ENCODE measurements at regions not wholly inside any gene's neighbourhood (a gene's known extent, or its start where the extent isn't known, plus 50 kb on each side); places are given as distances from the start of the nearest gene placed in this dataset.

- Histone ChIP-seq H3K4me2 (no peak overlapping the region), H3K27ac (no peak overlapping the region), H3K4me1 (no peaks in the 10 kb centered on the region), H3K4me3 (no peak overlapping the region), H3K9me3 (no peaks in the 10 kb centered on the region)
- ChIA-PET CTCF (no interaction called here), POLR2A (no interaction called here)
- ATAC-seq = no peak
- 15% methylated on average over 4 of the region's 5 CpGs for WGBS (ENCODE audit: missing lambda C conversion rate)
- no peak for TF ChIP-seq TFCP2L1 (CRISPR knock-in tag; IDR thresholded peaks at IDR 0.05)
- TF ChIP-seq JUN (IDR thresholded peaks at IDR 0.05) = no peak
- no peak for TF ChIP-seq CHD2 (IDR thresholded peaks at IDR 0.05; ENCODE audit: low read length, partially characterized antibody)
- TF ChIP-seq SMC3 (IDR thresholded peaks at IDR 0.05) = no peak
- no peak for TF ChIP-seq MAFK (IDR thresholded peaks at IDR 0.05; ENCODE audit: partially characterized antibody)
- TF ChIP-seq HOXA7 (CRISPR knock-in tag; IDR thresholded peaks at IDR 0.05) = no peak
- no peak for TF ChIP-seq KDM5A (IDR thresholded peaks at IDR 0.05)
- TF ChIP-seq MAX (IDR thresholded peaks at IDR 0.05) = no peak
- no peak for TF ChIP-seq BHLHE40 (IDR thresholded peaks at IDR 0.05; ENCODE audit: low read depth, low read length)
- no peak for TF ChIP-seq RNF2 (IDR thresholded peaks at IDR 0.05; ENCODE audit: borderline replicate concordance, low read depth)
- no peak for TF ChIP-seq RFX5 (IDR thresholded peaks at IDR 0.05)
- TF ChIP-seq EHMT2 (IDR thresholded peaks at IDR 0.05; ENCODE audit: low read depth) = no peak
- TF ChIP-seq HOXB5 (CRISPR knock-in tag; IDR thresholded peaks at IDR 0.05) = no peak
- no peak for TF ChIP-seq SREBF2 (IDR thresholded peaks at IDR 0.05)
- no peak for TF ChIP-seq FOSL2 (IDR thresholded peaks at IDR 0.05)
- no peak for TF ChIP-seq FOSL2 (CRISPR knock-in tag; IDR thresholded peaks at IDR 0.05)
- no peak for TF ChIP-seq HES2 (IDR thresholded peaks at IDR 0.05)
- TF ChIP-seq FOXS1 (CRISPR knock-in tag; IDR thresholded peaks at IDR 0.05) = no peak
- TF ChIP-seq CBX2 (IDR thresholded peaks at IDR 0.05; ENCODE audit: borderline replicate concordance, low read depth) = no peak
- TF ChIP-seq NR3C1 (IDR thresholded peaks at IDR 0.05) = no peak
- no peak for FAIRE-seq
- no peak for DNase-seq (ENCODE audit: low read depth in 1 of 2, low spot score in 1 of 2)
These were observed 99.2 kb upstream of the MEIS2 start for GRCh38 chr15:37199545-37199944.

GRCh38 chr15:37203050-37203449 lies 102.7 kb upstream of the MEIS2 start:
- H3K4me3 ChIP-seq = no peak overlapping the region
- TF ChIP-seq EHF (CRISPR knock-in tag; IDR thresholded peaks at IDR 0.05) (no peak), MAZ (IDR thresholded peaks at IDR 0.05; ENCODE audit: borderline replicate concordance, low read depth, low read length) (no peak), CEBPB (IDR thresholded peaks at IDR 0.05) (no peak), ESRRA (IDR thresholded peaks at IDR 0.05; ENCODE audit: borderline replicate concordance, low read length) (no peak)
- DNase-seq (ENCODE audit: low read depth in 1 of 2, low spot score in 1 of 2) = no peak
- ChIA-PET CTCF (no interaction called here), POLR2A (no interaction called here)
- H3K4me2 ChIP-seq = no peak overlapping the region
- no peaks in the 10 kb centered on the region for H3K9me3 ChIP-seq
- no peak overlapping the region for H3K27ac ChIP-seq
- WGBS (ENCODE audit: missing lambda C conversion rate) = 50% methylated on average over 2 of the region's 2 CpGs
- no peaks in the 10 kb centered on the region for H3K4me1 ChIP-seq
- no peak for ATAC-seq
- no peak for FAIRE-seq

GRCh38 chr15:37204692-37205091 lies 104.3 kb upstream of the MEIS2 start:
- H3K4me3 ChIP-seq = no peak overlapping the region
- DNase-seq (ENCODE audit: low read depth in 1 of 2, low spot score in 1 of 2) = peak in 1 of 2 experiments; percentile 2
- H3K4me2 ChIP-seq = no peak overlapping the region
- no peak for FAIRE-seq
- TF ChIP-seq TFCP2L1 (CRISPR knock-in tag; IDR thresholded peaks at IDR 0.05) (no peak), ZFP36 (IDR thresholded peaks at IDR 0.05; ENCODE audit: borderline replicate concordance, partially characterized antibody) (no peak), MYC (IDR thresholded peaks at IDR 0.05; ENCODE audit: borderline replicate concordance, low read length) (no peak), EP300 (IDR thresholded peaks at IDR 0.05) (no peak), ESRRA (IDR thresholded peaks at IDR 0.05; ENCODE audit: borderline replicate concordance, low read length) (no peak), CBX8 (IDR thresholded peaks at IDR 0.05) (no peak), CTCF (IDR thresholded peaks at IDR 0.05) (no peak), BCL3 (IDR thresholded peaks at IDR 0.05) (no peak), ZC3H11A (IDR thresholded peaks at IDR 0.05) (no peak), FOSL2 (IDR thresholded peaks at IDR 0.05) (no peak), FOSL2 (CRISPR knock-in tag; IDR thresholded peaks at IDR 0.05) (no peak), KDM5A (IDR thresholded peaks at IDR 0.05) (no peak), MAX (IDR thresholded peaks at IDR 0.05) (no peak), USF2 (IDR thresholded peaks at IDR 0.05) (no peak), HOXB13 (CRISPR knock-in tag; IDR thresholded peaks at IDR 0.05; ENCODE audit: low read depth) (no peak), ATOH8 (CRISPR knock-in tag; IDR thresholded peaks at IDR 0.05; ENCODE audit: low read depth) (no peak)
- WGBS (ENCODE audit: missing lambda C conversion rate) = 17% methylated on average over 1 of the region's 1 CpG
- ATAC-seq = no peak
- ChIA-PET CTCF (no interaction called here), POLR2A (no interaction called here)
- no peaks in the 10 kb centered on the region for H3K9me3 ChIP-seq
- H3K4me1 ChIP-seq = no peaks in the 10 kb centered on the region
- no peak overlapping the region for H3K27ac ChIP-seq

Measured in A549 (cell line).